ENCODE measurements at regions not wholly inside any gene's neighbourhood (a gene's known extent, or its start where the extent isn't known, plus 50 kb on each side); places are given as distances from the start of the nearest gene placed in this dataset.

DNA sequence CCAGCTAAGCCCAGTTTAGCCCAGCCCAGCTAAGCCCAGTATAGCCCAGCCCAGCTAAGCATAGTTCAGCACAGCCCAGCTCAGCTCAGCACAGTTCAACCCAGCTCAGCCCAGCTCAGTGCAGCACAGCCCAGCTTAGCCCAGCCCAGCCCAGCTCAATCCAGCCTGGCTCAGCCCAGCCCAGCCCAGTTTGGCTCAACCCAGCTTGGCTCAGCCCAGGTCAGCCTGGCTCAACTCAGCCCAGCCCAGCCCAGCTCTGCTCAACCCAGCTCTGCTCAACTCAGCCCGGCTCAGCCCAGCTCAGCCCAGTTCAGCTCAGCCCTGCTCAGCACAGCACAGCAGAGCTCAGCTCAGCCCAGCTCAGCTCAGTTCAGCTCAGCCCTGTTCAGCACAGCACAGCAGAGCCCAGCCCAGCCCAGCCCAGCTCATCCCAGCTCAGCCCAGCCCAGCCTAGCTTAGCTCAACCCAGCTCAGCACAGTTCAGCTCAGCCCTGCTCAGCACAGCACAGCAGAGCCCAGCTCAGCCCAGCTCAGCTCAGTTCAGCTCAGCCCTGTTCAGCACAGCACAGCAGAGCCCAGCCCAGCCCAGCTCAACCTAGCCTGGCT is 330.9 kb downstream of the TMEM121 start:
- no peak for TF ChIP-seq POLR2A (IDR thresholded peaks at IDR 0.05)
- TF ChIP-seq, protein P1, sequence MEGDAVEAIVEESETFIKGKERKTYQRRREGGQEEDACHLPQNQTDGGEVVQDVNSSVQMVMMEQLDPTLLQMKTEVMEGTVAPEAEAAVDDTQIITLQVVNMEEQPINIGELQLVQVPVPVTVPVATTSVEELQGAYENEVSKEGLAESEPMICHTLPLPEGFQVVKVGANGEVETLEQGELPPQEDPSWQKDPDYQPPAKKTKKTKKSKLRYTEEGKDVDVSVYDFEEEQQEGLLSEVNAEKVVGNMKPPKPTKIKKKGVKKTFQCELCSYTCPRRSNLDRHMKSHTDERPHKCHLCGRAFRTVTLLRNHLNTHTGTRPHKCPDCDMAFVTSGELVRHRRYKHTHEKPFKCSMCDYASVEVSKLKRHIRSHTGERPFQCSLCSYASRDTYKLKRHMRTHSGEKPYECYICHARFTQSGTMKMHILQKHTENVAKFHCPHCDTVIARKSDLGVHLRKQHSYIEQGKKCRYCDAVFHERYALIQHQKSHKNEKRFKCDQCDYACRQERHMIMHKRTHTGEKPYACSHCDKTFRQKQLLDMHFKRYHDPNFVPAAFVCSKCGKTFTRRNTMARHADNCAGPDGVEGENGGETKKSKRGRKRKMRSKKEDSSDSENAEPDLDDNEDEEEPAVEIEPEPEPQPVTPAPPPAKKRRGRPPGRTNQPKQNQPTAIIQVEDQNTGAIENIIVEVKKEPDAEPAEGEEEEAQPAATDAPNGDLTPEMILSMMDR (IDR thresholded peaks at IDR 0.05) = no peak

All from heart left ventricle (tissue), 13 donors.